ENCODE measurements at regions not wholly inside any gene's neighbourhood (a gene's known extent, or its start where the extent isn't known, plus 50 kb on each side); places are given as distances from the start of the nearest gene placed in this dataset.
A peak's percentile ranks its signal among the peaks of the same experiment; 100 is the strongest.

DNA sequence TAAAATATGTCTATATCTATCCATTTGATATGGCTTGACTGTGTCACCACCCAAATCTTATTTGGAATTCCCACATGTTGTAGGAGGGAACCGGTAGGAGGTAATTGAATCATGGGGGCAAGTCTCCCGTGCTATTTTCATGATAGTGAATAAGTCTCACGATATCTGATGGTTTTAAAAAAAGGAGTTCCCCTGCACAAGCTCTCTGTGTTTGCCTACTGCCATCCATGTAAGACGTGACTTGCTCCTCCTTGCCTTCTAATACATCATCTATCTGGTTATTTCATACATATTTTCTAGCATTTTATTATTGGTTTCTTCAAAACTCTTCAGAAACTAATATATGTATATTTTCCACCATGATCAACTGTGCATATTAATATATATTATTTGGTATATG lies 57.3 kb upstream of the AMZ2 start:
- TF ChIP-seq, protein P1, sequence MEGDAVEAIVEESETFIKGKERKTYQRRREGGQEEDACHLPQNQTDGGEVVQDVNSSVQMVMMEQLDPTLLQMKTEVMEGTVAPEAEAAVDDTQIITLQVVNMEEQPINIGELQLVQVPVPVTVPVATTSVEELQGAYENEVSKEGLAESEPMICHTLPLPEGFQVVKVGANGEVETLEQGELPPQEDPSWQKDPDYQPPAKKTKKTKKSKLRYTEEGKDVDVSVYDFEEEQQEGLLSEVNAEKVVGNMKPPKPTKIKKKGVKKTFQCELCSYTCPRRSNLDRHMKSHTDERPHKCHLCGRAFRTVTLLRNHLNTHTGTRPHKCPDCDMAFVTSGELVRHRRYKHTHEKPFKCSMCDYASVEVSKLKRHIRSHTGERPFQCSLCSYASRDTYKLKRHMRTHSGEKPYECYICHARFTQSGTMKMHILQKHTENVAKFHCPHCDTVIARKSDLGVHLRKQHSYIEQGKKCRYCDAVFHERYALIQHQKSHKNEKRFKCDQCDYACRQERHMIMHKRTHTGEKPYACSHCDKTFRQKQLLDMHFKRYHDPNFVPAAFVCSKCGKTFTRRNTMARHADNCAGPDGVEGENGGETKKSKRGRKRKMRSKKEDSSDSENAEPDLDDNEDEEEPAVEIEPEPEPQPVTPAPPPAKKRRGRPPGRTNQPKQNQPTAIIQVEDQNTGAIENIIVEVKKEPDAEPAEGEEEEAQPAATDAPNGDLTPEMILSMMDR (conservative IDR thresholded peaks at IDR 0.05 in 1 of 2, IDR thresholded peaks at IDR 0.05 in 1 of 2; ENCODE audit: low read depth in 1 of 2, low read length in 2 of 2), result no peak
- TF ChIP-seq EZH2 (IDR thresholded peaks at IDR 0.05; ENCODE audit: low read length, missing control alignments), result no peak
- Histone ChIP-seq H4K20me1 (ENCODE audit: control insufficient read depth, extremely low read depth, insufficient read depth, low read length) (no peaks in the 10 kb centered on the region), H2AFZ (ENCODE audit: low read length) (no peak overlapping the region), H3K9me3 (ENCODE audit: control insufficient read depth, insufficient read depth, low read depth, low read length) (no peaks in the 10 kb centered on the region), H3K9ac (ENCODE audit: insufficient read depth, low read length) (no peak overlapping the region), H3K4me1 (ENCODE audit: control insufficient read depth, extremely low read depth, insufficient read depth, low read length) (no peaks in the 10 kb centered on the region), H3K79me2 (ENCODE audit: control insufficient read depth, insufficient read depth, low read length) (no peaks in the 10 kb centered on the region), H3K27ac (ENCODE audit: insufficient read depth, low read length) (no peak overlapping the region), H3K36me3 (ENCODE audit: control insufficient read depth, insufficient read depth, low read length) (no peaks in the 10 kb centered on the region), H3K4me3 (replicated peaks in 1 of 4; ENCODE audit: control extremely low read depth in 1 of 4, insufficient read depth in 1 of 4, low read depth in 3 of 4, low read length in 4 of 4) (no peak overlapping the region), H3K27me3 (ENCODE audit: control insufficient read depth, insufficient read depth, low read length) (peaks cover 5% of the 10 kb centered on the region), H3K4me2 (ENCODE audit: extremely low read depth, insufficient read depth, low read length) (no peak overlapping the region)
- DNase-seq (ENCODE audit: low read depth in 2 of 2), result no peak

DNA sequence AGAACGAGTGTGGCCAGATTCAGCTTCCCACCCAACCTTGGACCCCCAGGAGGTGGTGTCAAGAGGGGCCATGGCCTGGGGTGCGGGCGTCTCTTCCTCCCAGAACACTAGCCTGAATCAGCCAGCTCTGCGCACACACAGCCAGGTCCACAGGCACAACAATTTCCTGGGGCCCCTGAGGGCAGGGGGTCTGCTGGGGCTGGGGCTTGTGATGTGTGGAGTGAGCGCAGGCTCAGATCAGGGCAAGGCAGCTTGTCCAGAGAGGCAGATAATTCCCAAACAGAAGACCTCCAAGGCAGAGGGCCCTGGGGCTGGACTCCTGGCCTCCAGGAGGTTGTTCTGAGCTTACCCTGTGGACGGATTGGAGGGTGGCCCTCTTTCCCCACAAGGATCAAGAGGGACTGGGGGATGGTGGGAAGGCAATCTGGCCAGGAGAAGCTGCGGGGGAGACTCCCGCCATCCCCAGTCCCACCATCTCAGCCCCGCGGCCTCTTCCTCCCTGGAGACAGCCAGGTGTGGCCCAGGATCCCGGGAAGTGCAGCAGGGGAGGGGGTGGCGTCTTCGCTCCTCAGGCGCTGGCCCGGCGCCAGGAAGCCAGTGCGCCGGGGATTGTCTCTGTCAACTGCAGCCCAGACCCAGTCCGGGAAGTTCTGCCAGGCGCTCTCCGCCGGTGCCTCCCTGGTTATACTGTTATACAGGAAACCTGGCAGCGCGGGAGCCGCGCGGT lies 52.0 kb upstream of the AMZ2 start:
- DNase-seq (ENCODE audit: low read depth in 2 of 2), result no peak
- H3K4me2 ChIP-seq (ENCODE audit: extremely low read depth, insufficient read depth, low read length), result peak overlapping the region; percentile 44
- no peak overlapping the region for H3K27ac ChIP-seq (ENCODE audit: insufficient read depth, low read length)
- H3K36me3 ChIP-seq (ENCODE audit: control insufficient read depth, insufficient read depth, low read length), result no peaks in the 10 kb centered on the region
- no peaks in the 10 kb centered on the region for H3K9me3 ChIP-seq (ENCODE audit: control insufficient read depth, insufficient read depth, low read depth, low read length)
- H3K27me3 ChIP-seq (ENCODE audit: control insufficient read depth, insufficient read depth, low read length), result peaks cover 44% of the 10 kb centered on the region
- no peaks in the 10 kb centered on the region for H3K4me1 ChIP-seq (ENCODE audit: control insufficient read depth, extremely low read depth, insufficient read depth, low read length)
- no peaks in the 10 kb centered on the region for H3K79me2 ChIP-seq (ENCODE audit: control insufficient read depth, insufficient read depth, low read length)
- peak; percentile 27 for TF ChIP-seq EZH2 (IDR thresholded peaks at IDR 0.05; ENCODE audit: low read length, missing control alignments)
- TF ChIP-seq, protein P1 (conservative IDR thresholded peaks at IDR 0.05 in 1 of 2, IDR thresholded peaks at IDR 0.05 in 1 of 2; ENCODE audit: low read depth in 1 of 2, low read length in 2 of 2), result no peak
- no peak overlapping the region for H3K4me3 ChIP-seq (replicated peaks in 1 of 4; ENCODE audit: control extremely low read depth in 1 of 4, insufficient read depth in 1 of 4, low read depth in 3 of 4, low read length in 4 of 4)
- no peak overlapping the region for H3K9ac ChIP-seq (ENCODE audit: insufficient read depth, low read length)
- no peaks in the 10 kb centered on the region for H4K20me1 ChIP-seq (ENCODE audit: control insufficient read depth, extremely low read depth, insufficient read depth, low read length)
- H2AFZ ChIP-seq (ENCODE audit: low read length), result no peak overlapping the region

DNA sequence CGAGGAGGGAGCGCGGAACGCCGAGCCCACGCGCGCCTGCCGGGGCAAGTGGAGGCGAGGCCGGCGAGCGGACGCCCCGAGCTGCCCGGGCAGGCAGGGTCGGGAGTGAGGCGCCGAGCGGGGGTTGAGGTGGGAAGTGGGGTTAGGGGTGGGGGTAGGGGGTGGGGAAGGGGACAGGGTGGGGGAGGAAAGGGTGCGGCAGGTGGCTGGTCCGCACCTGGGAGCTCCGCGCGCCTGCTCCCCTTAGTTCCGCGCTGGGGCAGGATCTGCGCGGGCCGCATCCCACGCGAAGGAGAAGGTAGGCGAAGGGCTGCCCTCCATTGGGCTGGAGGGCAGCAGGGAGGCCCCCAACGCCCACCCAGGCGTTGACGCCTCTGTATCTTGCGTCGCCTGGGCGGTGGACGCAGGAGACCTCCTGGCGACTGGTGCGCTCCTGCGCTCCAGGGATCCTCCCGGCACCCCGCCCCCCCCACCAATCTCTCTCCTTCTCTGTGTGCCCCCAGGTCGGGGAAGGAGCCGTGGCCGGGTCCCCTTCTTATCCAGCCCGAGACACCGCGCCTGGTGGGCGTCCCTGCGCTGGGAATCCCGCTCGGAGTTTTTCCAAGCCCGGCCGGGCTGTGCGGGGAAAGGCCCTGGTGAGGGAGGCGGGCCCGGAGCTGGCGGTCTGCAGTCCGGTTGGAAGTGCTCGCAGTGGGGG lies 51.3 kb upstream of the AMZ2 start:
- DNase-seq (ENCODE audit: low read depth in 2 of 2), result no peak
- peaks cover 44% of the 10 kb centered on the region for H3K27me3 ChIP-seq (ENCODE audit: control insufficient read depth, insufficient read depth, low read length)
- no peak overlapping the region for H2AFZ ChIP-seq (ENCODE audit: low read length)
- H3K9ac ChIP-seq (ENCODE audit: insufficient read depth, low read length), result no peak overlapping the region
- H3K36me3 ChIP-seq (ENCODE audit: control insufficient read depth, insufficient read depth, low read length), result no peaks in the 10 kb centered on the region
- no peaks in the 10 kb centered on the region for H3K9me3 ChIP-seq (ENCODE audit: control insufficient read depth, insufficient read depth, low read depth, low read length)
- no peaks in the 10 kb centered on the region for H4K20me1 ChIP-seq (ENCODE audit: control insufficient read depth, extremely low read depth, insufficient read depth, low read length)
- H3K4me2 ChIP-seq (ENCODE audit: extremely low read depth, insufficient read depth, low read length), result peak overlapping the region; percentile 44
- no peak for TF ChIP-seq EZH2 (IDR thresholded peaks at IDR 0.05; ENCODE audit: low read length, missing control alignments)
- TF ChIP-seq, protein P1 (conservative IDR thresholded peaks at IDR 0.05 in 1 of 2, IDR thresholded peaks at IDR 0.05 in 1 of 2; ENCODE audit: low read depth in 1 of 2, low read length in 2 of 2), result no peak
- no peaks in the 10 kb centered on the region for H3K4me1 ChIP-seq (ENCODE audit: control insufficient read depth, extremely low read depth, insufficient read depth, low read length)
- no peak overlapping the region for H3K4me3 ChIP-seq (replicated peaks in 1 of 4; ENCODE audit: control extremely low read depth in 1 of 4, insufficient read depth in 1 of 4, low read depth in 3 of 4, low read length in 4 of 4)
- no peaks in the 10 kb centered on the region for H3K79me2 ChIP-seq (ENCODE audit: control insufficient read depth, insufficient read depth, low read length)
- no peak overlapping the region for H3K27ac ChIP-seq (ENCODE audit: insufficient read depth, low read length)

Measured in fibroblast of lung (primary cell).